HG02870 (cell line): ENCODE measurements at regions not wholly inside any gene's neighbourhood (a gene's known extent, or its start where the extent isn't known, plus 50 kb on each side); places are given as distances from the start of the nearest gene placed in this dataset.

ENCODE experiments used
- ATAC-seq: cut with Tn5 transposase; IDR thresholded peaks from one replicate; pipeline ENCODE4 v1.9.1; 2021; ENCODE audit warnings: mild to moderate bottlenecking, moderate library complexity; ENCODE audit not compliant: unreplicated experiment

DNA sequence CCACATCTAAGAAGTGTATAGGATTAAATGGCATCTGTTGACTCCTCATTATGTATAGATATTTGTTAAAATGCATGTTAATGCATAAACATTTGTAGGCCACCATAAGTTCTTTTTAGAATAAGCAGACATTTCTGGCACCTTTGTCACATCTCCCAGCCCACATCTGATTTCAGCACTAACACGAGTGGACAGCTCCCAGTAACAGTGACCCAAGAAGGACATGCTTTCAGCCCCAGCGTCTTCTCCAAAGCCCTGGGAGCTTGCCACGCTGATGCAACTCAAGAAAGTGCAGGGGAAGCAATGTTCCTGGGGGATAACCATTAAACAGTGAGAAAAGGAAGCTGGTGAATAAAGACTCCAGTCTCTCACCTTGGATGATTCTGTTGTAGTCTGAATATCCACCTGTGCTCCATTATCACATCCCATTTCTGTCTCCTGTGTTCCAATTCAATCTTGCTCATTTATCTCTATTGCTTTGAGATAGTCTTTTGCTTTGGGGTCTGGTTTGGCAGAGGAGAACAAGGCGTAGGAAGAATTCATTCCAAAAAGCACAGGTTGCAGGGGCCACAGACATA, 182.6 kb upstream of the THSD7B start:
- no peak for ATAC-seq

DNA sequence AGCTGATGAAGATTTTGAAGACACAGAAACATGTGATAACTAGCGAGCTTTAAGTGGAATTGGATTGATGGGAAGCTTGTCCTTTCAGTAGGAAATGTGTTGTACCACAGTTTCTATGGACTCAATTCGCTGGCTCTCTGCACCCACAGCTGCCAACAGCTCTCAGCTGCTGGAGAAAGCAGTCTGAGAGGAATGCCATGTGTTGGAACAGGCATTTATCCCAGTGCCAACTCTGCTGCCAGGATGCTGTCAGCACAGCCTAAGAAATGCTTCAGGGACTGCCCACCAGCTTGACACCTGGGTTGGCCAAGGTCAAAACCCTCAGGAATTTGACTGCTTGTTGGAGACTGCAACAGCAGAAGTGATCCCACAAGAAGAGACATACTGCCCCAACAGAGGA, 193.0 kb upstream of the THSD7B start:
- ATAC-seq = no peak

DNA sequence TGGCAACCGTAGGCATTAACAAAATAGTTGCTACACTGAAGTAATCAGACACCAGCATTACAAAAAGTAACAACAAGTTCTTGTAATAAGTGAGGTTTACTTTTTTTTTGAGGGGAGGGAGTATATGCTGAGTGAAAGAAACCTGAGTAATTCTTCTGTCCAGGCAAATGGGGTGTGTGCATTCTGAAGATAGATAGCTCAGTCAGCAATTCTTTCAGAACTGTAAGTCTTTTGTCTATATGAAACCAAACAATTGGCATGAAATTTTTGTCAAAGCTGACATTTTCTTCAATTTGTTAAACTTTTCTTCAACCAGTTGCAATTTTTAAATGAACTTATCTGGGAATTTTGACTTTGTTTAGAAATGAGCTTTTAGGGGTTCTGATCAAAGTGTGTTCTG, 208.1 kb upstream of the THSD7B start:
- no peak for ATAC-seq

DNA sequence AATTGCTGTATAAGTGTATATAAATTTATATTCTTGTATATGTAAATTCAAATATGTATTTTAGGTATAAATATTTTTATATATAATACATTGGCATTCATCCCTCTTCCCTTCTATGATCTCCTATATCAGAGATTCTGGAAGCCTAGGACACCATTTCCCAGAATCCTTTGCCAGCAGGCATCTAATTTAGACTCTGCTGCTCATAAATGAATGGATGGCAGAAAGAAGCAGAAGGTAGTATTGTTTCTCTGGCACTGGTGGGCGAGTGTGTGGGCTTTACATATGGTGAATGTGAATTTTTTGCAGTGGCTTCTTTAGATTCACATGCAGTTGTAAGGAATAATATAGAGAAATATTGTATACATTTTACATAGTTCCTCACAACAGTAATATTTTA, 215.2 kb upstream of the THSD7B start:
- ATAC-seq = no peak

DNA sequence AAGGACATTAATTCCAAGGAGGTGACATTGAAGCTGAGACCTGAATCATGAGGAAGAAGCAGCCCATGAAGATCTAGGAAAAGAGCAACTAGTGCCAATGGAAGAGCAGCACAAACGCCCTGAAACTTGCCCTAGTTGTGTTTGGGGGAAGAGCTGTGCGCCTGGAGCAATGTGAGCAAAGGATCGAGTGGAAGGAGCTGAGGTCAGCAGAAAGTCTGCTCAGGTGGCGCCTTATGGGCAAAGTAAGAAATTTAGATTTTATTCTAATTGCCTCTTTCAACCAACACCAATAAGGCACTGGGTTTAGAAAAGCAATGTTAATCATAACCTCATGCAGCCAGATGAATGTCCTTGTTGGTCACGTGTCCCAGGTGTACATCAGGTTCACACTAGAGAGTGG, 226.0 kb upstream of the THSD7B start:
- ATAC-seq = no peak

DNA sequence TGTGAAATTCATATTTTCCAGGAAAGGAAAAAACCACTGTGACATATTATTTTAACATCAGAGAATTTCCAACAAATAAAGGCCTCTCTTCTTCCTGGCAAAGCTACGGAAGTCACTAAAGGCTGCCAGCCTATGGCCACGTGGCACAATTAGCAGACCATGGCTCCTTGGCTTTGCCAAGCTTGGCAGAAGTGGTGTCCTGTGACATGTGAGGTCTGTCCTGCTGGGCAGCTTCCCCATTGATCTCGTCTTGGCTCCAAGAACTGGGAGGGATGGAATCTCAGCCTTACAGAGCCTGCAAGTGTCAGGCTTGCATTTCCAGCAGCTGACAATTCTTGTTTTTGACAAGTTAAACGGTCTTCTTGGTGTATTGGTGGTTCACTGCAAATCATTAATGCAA, 226.9 kb upstream of the THSD7B start:
- no peak for ATAC-seq

DNA sequence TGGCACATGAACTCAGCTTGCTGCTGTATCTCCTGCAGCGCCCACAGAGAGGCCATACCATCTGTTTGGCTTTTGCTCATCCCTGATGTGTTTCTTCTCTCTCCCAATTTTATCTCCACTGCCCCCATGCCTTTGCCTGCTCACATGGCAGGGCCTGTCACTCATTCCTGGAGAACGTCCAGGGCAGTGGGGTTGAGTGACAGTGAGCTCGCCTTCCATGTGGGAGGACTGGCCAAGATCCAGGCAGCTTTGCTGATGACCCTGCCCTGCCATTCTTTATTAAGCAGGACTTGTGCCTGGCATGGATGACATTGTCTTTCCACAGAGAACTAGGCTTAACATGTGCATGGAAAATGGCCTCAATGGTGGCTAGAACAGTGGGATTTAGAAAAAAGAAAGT, 230.5 kb upstream of the THSD7B start:
- ATAC-seq = no peak

DNA sequence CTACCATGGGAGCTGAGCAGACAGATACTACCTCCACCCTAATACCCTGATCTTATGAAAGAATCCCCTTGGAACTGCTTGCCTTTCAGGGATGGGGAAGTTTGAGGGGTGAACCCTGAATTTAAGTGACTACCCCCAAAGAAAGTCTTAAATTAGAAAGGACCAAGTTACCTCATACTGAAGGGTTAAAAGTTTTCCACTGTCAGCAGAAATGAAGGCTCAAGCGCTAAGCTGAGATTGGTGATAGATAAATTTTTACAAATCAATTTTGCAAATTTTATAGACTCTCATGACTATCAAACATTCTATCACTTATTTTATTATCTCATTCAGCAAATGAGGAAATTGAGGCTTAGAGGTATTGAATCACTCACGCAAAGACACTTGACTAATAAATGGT, 233.2 kb upstream of the THSD7B start:
- ATAC-seq = no peak

DNA sequence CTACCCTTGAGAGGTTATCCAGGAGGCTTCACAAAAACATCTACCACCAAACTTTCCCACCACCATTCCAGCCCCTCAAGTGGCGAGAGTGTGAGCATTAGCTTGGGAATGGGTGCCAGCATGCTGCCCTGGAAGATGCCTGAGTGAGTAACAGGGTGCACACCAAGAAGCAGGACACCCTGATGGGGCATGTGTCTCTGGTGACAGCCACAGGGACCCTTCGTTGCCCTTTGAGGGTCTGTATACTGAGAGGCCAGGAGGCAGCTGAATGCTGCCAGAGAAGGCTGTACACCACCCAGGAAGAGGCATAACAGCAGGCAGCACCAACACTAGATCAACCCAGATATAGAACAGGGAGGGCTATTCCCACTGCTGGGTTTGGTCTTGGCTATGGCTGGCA, 233.6 kb upstream of the THSD7B start:
- no peak for ATAC-seq

DNA sequence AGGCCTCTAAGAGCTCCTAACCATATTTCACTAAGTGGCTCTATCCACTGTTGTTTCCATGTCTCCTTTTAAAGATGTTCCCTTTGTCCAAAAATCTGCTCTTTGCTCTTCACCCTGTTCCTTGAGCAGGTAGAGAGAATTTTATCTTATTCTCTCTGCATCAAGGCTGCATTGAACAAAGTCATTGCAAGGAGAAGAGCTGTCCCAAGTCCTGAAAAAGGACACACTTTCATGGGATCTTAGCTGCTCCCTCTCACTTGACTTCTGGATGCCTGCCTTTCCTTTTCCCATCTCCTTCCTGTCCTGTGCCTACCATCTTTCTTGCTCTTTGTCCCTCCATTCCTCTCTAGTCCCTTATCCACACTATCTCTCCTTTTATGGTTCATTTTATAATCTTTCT, 235.2 kb upstream of the THSD7B start:
- no peak for ATAC-seq

DNA sequence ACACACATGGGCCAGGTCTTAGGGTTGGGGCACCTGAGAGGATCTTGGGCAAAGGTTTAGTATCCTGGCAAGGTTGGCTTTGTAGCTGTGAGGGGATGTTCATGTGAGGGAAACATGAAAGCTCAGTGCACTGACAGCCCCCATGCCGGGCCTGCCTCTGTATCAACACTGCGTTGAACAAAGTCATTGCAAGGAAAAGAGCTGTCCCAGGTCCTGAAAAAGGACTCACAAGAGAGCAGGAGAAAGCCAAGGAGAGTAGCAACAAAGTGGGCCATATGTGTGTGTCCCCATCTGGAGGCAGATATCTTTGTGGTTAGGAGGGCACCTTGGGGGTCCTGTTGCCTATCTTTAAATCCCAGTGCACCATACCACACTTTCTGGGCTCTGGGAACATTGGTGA, 237.8 kb upstream of the THSD7B start:
- ATAC-seq = no peak

DNA sequence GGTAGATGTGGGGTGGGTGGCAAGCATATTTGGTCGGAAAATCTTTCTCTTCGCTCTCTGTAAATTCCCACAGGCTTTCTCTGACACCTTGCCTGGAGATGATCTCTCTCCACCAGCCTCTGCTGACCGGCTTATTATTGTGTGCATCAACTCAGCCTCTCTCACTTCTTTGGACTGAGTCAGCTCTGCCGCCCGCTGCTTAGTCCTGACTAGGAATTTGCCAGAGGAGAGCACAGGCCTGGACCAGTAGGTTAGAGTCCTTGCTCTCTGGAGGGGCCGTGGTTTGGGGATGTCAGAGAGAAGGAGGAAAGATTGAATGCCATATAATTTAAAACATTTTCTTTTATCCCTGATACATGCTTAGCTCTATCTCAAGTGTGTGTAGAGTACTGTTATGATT, 242.6 kb upstream of the THSD7B start:
- no peak for ATAC-seq

DNA sequence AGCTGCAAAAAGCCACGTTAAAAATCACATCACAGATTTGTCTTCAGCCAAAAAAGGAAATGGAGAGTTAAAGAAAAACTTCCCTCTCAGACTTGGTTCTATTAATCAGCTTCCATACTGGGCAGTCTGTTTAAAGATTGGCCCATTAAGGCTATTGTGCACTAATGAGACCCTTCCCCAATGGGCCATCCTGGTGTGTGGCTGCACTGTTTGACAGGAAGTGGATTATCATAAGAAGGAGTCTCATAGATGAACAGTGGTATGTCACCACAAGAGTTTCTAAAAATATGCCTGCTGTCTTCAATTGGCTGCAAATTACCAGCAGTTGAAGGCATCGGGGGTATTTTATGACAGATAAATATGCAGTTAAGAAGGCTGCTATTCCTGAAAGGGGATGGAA, 247.6 kb upstream of the THSD7B start:
- no peak for ATAC-seq

DNA sequence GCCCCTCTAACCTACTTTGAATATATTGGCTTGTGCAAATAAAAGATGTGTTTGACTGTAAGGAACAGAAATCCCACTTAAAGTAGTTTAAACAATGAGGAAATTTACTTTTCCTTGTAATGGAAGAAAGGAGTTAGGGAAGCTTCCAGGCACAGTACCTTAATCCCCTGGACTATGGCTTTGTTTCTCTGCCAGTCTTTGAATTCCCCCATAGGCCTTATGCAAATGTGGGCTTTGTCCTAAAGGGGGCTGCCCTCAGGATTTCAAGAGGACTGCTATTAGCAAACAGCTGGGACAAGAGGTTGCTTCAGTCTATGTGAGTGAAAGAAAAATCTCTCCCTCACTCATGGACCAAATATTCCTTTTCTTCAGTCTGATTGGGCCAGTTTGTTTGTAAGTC, 255.1 kb upstream of the THSD7B start:
- no peak for ATAC-seq

DNA sequence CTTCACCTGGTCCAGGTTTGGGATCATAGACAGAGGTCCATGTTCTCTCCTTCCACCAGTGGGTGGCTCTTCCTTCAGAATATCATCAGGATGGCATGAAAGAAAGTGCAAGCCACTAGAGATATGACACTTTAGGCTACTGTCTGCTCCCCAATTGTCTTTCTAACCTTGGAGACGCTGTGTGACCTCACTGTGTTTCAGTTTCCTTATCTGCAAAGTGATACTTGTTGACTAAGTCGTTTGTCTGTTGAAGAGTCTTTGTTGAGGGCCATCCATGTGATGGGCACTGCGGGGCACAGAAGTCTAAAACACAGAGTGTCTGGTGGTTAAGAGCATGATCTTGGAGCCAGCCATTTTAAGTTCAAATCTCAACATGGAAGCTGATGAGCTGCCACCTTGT, 259.9 kb upstream of the THSD7B start:
- no peak for ATAC-seq

DNA sequence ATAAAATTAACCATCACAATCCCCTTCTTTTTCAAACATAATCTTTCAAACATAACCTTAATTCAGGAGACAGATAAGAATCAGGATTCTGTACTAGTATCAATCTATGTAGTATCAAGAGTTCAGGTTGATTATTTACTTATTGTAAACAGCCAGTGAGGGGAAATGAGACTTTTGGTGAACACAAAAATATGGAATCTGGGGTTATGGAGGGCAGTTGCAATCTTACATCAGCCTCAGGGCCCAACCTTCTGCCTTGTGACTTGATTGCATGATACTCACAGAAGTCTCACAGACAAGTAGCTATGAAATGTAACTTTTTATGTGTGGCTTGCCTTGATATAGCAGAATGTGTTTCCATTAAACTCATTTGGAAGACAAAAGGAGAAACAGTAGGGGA, 262.7 kb upstream of the THSD7B start:
- ATAC-seq = no peak

DNA sequence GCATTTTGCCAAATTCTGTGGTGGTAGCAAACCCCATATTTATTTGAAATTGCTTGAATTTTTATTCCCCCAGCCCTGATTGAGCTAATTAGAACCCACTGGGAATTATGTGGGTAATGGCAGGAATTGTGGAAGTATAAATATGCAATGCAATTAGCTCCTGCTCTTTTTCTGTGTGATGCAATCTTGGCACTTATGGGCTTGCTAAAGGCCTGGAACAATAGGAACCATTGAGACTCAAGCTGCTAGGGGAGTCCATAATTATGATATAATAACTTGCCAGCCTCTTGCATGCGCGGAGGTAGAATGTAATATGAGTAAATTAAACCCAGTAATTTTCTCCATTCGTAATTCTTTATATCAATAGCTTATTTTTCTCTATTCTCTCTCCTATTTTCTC, 267.6 kb upstream of the THSD7B start:
- ATAC-seq = no peak

DNA sequence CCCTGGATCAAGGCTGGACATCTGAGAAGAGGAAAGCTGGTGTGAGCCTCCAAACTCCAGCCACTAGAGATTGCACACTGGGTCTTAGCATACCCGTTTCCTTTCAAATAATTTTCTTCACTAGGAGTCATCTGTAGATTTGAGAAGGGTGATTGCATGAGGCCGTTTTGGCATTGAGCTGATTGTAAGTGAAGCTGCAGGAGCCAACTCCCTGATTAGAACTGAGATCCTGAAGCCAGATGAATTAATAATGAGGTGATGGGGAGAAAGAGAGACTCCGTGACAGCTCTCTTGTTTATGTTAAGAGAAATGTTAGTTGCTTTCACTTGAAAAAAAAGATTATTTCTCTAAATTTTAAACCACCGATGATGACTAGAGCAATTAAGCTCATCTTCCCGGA, 268.4 kb upstream of the THSD7B start:
- no peak for ATAC-seq

DNA sequence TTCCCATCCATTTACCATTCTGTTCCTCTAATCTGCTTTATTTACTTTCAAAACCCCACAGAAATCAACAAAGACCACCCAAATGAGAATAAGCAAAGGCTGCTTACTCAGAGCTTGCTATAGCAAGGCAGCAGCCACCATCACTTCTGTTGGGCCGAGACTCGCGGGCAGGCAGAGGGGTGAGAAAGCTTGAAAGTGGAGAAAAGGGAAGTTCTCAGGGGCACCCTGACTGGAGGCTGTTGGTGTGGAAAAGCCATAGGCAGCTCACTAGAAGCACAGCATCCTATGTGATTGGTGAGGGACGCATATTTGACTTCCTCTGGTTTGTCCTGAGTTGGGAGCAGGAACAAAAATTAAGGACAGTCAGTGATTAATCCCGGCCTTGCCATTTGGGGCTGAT, 269.7 kb upstream of the THSD7B start:
- ATAC-seq = peak; percentile 64

DNA sequence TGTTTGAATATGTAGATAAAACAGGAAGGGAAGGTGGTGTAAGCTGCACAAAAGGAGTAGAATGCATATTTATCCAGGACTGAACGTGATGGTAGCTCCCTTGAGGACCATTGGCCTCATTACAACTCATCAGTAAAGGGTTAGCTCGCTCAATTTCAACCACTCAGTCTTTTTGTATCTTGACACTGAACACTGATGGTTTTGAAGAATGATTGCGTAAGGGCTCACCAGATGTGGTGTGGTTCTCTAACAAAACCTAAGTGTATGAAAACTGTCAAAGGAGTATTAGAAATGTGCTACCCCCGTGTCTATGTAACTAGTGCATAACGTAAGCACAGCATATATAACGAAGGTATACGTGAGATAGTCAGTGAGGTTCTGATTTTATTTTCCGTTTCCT, 272.4 kb upstream of the THSD7B start:
- ATAC-seq = no peak

DNA sequence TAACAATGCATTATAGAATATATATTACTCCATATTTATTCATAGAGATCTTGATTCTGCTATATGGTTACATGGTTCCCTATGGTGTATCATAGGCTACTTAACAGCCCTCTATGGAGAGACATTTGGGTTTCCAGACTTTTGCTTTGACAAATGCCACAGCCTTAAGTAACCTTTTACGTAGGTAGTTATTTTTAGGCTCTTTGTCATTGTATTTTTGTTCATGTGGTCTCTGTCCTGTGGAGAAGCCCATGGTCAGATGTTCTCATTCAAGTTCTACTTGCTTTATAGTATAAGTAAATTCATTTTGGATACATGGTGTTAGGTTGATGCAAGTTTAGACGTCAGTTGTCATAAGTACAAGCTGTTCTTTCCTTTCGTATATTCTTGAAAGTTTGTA, 275.2 kb upstream of the THSD7B start:
- no peak for ATAC-seq

DNA sequence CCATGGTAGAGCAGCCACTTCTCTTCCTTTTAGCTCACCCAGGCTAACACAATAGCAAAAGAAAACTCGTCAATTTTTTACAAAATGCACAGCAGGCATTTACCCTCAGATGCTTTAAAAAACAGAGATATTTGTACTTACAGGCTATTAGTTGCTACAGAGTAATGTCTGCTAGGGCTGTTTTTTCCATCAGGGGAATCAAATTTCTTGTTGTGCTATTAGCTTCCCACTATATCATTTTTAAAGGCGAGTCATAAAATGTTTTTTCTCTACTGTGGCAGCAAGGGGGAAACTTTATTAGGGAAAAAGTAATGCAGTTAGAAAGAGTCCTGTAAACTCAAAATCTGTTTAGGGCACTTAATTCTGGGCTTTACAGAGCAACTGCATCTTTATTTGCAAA, 277.9 kb upstream of the THSD7B start:
- no peak for ATAC-seq

DNA sequence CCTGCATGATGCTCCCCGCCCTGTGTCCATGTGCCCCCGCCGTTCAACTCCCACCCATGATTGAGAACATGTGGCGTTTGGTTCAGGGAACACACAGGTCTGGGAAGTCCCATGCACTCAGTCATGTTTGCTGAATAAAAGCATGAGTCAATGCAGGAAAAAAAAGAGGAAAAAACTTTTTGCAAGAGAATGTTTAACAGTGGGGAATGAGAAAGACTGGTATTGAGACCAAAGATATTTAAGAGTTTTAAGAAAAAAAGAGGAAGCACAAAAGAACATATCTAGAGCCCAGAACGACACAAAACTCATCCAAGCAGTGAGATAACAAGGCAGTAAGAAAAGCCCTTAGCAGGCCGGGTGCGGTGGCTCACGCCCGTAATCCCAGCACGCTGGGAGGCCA, 279.2 kb upstream of the THSD7B start:
- ATAC-seq = peak; percentile 56

DNA sequence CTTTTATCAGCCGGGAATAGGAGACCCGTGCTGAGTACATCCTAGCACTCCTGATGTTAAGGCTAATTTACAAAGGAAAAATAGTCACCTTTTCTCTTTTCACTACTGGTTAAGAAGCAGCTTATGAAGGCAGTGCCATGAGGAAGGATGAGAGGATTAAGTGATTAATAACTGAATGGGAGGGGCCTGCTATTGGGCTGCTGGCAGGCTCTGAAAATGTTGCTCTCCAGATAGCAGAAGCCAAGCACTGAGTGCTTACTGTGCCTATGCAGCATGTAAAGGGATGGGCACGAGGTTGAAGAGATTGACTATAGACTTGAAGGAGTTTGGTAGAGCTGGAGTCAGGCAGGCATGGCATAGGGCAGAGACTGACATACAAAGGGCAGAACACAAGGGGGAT, 282.4 kb upstream of the THSD7B start:
- no peak for ATAC-seq
